Adrenal gland (tissue), 5 donors: ENCODE measurements at regions not wholly inside any gene's neighbourhood (a gene's known extent, or its start where the extent isn't known, plus 50 kb on each side); places are given as distances from the start of the nearest gene placed in this dataset.

Source experiments
- POLR2A ChIP-seq, 2 donors: fragments of 450-650 bp; IDR thresholded peaks; one replicate each; pipeline ENCODE4 v1.6.1; 2017; ENCODE audit warnings: antibody characterized with exemption in 2 of 2, mild to moderate bottlenecking in 2 of 2, moderate library complexity in 1 of 2
- TF ChIP-seq, protein P1 (sequence below), 6 experiments: fragments of 450-650 bp in 4 of 6; fragments of 200-600 bp in 2 of 6; sonication (generic) in 1 of 6; IDR thresholded peaks; 1 replicate in 5 of 6; 2 replicates in 1 of 6; pipeline versions ENCODE4 v1.5.1 to v1.8.0; 2016 to 2021; ENCODE audit warnings: antibody characterized with exemption in 6 of 6, mild to moderate bottlenecking in 2 of 6, moderate library complexity in 1 of 6
- donor health status: DM: no; HTN: no; CAD: no.

- TF ChIP-seq, protein P1, sequence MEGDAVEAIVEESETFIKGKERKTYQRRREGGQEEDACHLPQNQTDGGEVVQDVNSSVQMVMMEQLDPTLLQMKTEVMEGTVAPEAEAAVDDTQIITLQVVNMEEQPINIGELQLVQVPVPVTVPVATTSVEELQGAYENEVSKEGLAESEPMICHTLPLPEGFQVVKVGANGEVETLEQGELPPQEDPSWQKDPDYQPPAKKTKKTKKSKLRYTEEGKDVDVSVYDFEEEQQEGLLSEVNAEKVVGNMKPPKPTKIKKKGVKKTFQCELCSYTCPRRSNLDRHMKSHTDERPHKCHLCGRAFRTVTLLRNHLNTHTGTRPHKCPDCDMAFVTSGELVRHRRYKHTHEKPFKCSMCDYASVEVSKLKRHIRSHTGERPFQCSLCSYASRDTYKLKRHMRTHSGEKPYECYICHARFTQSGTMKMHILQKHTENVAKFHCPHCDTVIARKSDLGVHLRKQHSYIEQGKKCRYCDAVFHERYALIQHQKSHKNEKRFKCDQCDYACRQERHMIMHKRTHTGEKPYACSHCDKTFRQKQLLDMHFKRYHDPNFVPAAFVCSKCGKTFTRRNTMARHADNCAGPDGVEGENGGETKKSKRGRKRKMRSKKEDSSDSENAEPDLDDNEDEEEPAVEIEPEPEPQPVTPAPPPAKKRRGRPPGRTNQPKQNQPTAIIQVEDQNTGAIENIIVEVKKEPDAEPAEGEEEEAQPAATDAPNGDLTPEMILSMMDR (IDR thresholded peaks at IDR 0.05) = no peak
- TF ChIP-seq POLR2A (IDR thresholded peaks at IDR 0.05) = no peak
Measured at GRCh38 chr9:82404196-82404870, 415.8 kb downstream of the SPATA31D1 start.
